ENCODE measurements at regions not wholly inside any gene's neighbourhood (a gene's known extent, or its start where the extent isn't known, plus 50 kb on each side); places are given as distances from the start of the nearest gene placed in this dataset.

DNA sequence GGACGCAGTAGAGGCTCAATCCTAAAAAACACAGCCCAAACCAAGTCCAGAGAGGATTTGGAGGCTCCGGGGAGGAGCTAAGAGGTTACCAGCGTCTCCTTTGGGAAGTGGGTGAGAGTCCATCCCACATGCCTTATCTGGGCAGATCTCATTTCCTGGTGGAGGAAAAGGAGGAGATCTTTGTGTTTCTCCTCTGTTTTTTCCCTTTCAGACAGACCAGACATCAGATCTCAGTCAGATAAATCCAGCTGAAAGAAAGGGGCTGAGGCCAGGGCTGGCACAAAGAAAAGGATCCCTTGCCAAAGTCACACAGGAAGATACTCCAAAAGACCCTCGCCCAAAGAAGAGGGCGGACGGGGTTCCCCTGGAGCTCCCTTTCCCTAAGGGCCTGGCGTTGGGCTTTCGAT is 58.3 kb upstream of the COMTD1 start:
- no peak for DNase-seq

DNA sequence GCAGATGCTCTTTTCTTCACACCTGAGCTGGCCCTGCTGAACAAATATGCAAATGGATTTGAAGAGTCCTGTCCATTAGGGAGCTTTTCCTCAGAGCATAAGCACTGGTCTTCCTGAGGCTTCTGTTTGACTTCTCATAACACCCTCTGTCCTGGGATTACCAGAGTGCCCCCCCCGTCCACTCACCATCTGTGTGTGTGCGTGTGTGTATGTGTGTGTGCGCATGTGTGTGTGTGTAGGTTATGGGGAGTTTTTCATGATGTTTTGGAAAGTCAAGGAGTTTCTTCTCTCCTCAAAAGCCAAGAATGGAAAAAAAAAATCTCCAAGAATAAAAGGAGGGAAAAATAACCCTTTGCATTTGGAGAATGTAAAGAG is 57.7 kb upstream of the COMTD1 start:
- DNase-seq: no peak

DNA sequence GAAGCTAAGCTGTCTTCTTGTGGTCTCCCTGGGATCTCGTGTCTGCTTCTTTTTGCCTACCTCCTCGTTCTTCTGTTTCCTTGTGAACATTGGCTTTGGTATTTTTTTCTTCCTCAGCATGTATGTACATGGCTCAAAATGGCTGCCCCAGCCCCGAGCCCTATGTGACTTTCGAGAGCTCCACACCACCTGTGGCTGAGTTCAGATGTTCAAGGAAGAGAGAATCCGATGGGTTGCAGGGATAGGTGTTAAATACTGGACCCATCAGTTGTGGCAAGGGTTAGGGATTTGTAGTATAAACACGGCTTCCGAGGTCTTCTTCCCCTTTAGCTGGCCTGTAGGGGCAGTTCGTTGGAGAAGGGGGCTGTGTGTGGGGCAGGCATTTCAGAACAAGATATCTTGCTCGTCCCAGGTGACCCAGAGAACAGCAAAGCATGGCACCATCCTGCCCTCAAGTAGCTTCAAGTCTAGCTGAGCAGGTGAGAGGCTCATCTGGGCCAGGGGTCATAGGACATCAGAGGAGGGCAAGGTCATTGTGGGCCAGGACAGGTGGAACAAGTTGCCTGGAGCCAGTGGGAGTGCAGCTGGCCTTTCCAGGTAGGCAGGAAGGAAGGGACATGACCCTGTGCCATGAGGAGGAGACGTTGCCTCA is 57.2 kb upstream of the COMTD1 start:
- no peak for DNase-seq

DNA sequence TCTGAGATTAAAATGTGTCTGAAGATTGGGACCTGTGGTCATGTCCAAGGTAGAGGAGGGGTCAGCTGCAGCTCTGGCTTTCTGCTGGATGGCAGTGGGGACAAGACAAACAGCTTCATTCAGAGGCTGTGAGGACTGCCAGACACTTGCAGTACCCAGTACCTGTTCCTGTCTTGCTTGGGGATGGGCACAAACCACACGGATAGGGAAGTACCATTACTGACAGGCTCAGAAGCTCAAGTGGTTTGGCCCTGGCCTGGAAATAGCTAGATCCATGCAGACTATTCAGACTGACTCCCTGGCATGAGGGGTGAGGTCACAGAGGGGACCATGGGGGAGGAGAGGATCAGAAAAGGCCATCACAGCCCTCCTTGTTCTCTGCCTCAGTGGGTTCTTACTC is 56.0 kb upstream of the COMTD1 start:
- no peak for DNase-seq

DNA sequence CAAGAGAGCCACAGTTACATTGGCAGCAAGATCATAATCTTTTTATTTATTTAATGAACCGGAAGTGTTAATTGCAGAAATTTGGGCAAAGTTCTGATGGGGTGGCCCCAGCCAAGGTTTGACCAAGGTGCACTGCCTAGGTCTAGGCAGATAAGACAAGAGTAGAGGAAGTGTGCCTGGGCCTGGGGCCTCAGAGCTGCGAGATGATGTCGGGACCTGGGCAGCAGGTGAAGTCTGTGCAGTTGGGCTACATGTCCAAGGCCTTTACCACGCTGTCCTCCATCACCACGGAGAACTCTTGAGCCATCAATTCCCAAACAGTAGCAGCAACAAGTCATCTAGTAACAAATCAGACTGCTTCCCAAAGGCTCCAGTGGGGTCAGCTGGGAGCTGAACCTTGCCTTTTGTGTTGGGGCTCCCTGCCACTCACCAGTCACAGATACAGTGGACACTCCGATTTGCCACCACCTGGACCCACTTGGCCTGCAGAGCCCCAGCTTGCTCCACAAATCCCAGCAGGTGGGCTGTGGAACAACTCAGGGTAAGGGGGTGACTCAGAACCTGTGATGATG is 52.5 kb upstream of the COMTD1 start:
- DNase-seq: no peak

DNA sequence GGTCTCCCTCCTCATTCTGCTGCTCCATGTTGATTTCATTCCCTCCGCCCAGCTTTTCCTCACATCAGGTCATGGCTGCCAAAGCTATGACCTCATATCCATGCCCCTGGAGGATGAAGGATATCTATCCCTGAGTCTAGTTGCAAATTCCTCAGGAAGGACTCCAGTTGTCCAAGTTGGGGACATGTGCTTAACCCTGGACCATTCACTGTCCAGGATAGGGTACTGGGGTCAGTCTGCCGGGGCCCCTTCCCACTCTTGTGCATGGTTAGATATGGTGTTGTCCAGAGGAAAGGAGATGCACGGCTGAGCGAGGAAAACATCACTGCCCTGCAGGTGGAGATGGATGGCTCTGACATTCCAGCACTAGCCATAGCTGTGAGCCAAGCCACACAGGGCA is 51.9 kb upstream of the COMTD1 start:
- no peak for DNase-seq

DNA sequence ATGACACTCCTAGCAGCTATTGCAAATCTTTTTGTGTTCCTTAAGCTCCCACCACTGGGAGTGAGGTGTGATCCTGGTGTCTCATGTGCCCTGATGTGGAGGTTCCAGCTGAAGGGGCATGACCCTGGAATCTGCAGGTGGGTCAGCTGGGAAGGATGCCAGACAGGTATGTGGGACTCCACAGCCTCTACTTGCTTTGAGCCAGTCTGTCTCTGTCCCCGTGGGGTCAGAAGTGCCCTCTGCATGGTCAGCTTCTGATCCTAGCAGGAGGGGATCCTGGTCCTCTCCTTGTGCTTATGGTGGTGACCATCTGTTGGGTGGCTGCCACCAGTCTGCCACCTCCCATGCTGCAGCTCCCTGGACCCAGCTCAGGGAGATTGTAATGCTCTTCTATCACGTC is 51.1 kb upstream of the COMTD1 start:
- no peak for DNase-seq
